Lower leg skin (tissue), 3 donors: ENCODE measurements at regions not wholly inside any gene's neighbourhood (a gene's known extent, or its start where the extent isn't known, plus 50 kb on each side); places are given as distances from the start of the nearest gene placed in this dataset.

Experiments
- CTCF ChIP-seq, 3 donors: fragments of 450-650 bp; IDR thresholded peaks; one replicate each; pipeline ENCODE4 v1.5.1; 2016; ENCODE audit warnings: antibody characterized with exemption in 3 of 3, mild to moderate bottlenecking in 3 of 3, moderate library complexity in 2 of 3
- POLR2A ChIP-seq, 2 donors: fragments of 450-650 bp; IDR thresholded peaks; one replicate each; pipeline ENCODE4 v1.6.1; 2016 to 2017; ENCODE audit warnings: antibody characterized with exemption in 2 of 2, mild to moderate bottlenecking in 1 of 2, moderate library complexity in 1 of 2

GRCh38 chr5:87900419-87900818, 368.2 kb downstream of the TMEM161B start:
- no peak for TF ChIP-seq POLR2A (IDR thresholded peaks at IDR 0.05)
- no peak for TF ChIP-seq CTCF (IDR thresholded peaks at IDR 0.05)
